ENCODE measurements at regions not wholly inside any gene's neighbourhood (a gene's known extent, or its start where the extent isn't known, plus 50 kb on each side); places are given as distances from the start of the nearest gene placed in this dataset.

DNA sequence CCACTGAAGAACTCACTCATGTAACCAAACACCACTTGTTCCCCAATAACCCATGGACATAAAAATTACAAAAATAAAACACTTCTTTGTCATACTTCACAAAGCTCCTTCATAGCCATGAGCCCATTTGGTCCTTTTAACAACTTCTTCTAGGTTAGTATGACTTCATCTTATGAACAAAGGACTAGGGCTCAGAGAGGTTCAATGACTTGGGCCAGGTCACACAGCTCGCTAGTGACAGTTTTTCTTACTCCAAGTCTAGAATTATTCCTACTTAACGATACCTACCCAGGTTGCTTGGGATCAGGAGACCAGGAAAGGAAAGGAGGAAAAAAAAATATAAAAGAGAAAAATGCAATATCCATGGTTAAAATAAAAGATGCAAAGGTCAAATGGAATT is 353.4 kb downstream of the SOX9 start:
- TF ChIP-seq EZH2 (IDR thresholded peaks at IDR 0.05) (no peak), FOXP2 (optimal IDR thresholded peaks at IDR 0.05; ENCODE audit: control extremely low read depth, extremely low read length, insufficient read depth) (no peak), POLR2AphosphoS5 (IDR thresholded peaks at IDR 0.05; ENCODE audit: borderline replicate concordance, low read depth, low read length) (no peak)
- Histone ChIP-seq H3K27ac (no peak overlapping the region), H3K4me3 (no peak overlapping the region), H3K9me3 (ENCODE audit: low read depth, low read length) (no peaks in the 10 kb centered on the region), H3K36me3 (ENCODE audit: insufficient read depth, low read length) (no peaks in the 10 kb centered on the region), H3K9ac (ENCODE audit: insufficient read length) (no peak overlapping the region)
- no peak for DNase-seq (ENCODE audit: low read depth, low spot score)

DNA sequence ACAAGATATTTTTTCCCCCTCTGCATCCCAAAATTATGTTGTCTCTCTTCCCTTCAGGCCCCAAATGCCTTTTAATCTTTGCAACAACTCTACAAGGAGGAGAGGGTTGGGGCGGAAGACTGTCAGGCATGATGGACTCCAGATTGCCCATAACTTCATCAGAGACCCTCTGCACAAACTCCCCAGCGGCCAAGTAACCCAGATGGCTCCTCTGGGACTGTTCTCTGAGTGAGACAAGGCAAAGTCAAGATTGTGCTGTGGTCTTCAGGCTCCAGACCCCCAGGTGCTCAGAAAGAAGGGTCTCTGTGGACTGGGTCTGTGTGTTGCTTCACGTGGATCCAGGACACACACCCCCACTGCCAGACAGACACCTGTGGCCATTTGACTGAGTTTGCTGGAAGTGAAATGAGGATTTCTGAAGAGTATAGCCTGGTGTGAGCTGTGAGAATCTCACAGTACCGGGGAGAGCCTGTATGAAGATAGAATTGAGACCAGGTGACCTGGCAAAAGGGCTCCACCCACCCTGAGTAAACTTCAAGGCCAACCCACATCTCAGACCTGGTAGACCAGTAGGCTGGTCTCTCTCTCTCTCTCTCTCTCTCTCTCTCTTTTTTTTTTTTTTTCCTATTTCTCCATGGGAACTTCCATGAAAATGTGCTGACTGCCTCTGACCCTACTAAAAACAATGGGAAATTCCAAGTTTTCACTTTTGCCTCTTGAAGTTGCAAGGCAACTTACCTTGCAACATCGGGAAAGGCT is 354.1 kb downstream of the SOX9 start:
- no peaks in the 10 kb centered on the region for H3K9me3 ChIP-seq (ENCODE audit: low read depth, low read length)
- DNase-seq (ENCODE audit: low read depth, low spot score) = no peak
- no peak overlapping the region for H3K4me3 ChIP-seq
- H3K27ac ChIP-seq = no peak overlapping the region
- TF ChIP-seq POLR2AphosphoS5 (IDR thresholded peaks at IDR 0.05; ENCODE audit: borderline replicate concordance, low read depth, low read length) = no peak
- TF ChIP-seq EZH2 (IDR thresholded peaks at IDR 0.05) = no peak
- TF ChIP-seq FOXP2 (optimal IDR thresholded peaks at IDR 0.05; ENCODE audit: control extremely low read depth, extremely low read length, insufficient read depth) = no peak
- no peaks in the 10 kb centered on the region for H3K36me3 ChIP-seq (ENCODE audit: insufficient read depth, low read length)
- no peak overlapping the region for H3K9ac ChIP-seq (ENCODE audit: insufficient read length)

GRCh38 chr17:72476134-72476533 is 355.3 kb downstream of the SOX9 start:
- TF ChIP-seq EZH2 (IDR thresholded peaks at IDR 0.05) (no peak), POLR2AphosphoS5 (IDR thresholded peaks at IDR 0.05; ENCODE audit: borderline replicate concordance, low read depth, low read length) (no peak), FOXP2 (optimal IDR thresholded peaks at IDR 0.05; ENCODE audit: control extremely low read depth, extremely low read length, insufficient read depth) (no peak)
- DNase-seq (ENCODE audit: low read depth, low spot score) = no peak
- Histone ChIP-seq H3K36me3 (ENCODE audit: insufficient read depth, low read length) (no peaks in the 10 kb centered on the region), H3K27ac (no peak overlapping the region), H3K9ac (ENCODE audit: insufficient read length) (no peak overlapping the region), H3K9me3 (ENCODE audit: low read depth, low read length) (no peaks in the 10 kb centered on the region), H3K4me3 (no peak overlapping the region)

DNA sequence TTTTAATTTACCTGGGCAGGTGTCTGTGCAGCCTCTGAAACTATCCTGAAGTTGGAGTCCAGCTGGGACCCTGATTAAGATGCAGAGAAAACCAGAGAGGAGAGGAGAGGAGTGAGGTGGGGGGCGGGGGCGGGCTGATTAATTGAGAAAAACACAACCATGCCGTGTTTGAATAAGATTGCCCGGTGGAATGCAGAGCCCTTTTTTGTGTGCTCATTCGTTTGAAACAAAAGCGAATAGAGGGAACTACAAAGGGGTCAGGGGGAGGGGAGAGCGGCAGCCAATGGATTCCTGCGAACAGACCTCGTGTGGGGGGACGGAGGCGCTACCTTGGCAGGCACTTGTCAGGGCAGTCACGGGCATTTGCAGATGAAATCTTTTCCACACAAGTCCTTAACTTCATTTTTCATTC is 355.8 kb downstream of the SOX9 start:
- no peaks in the 10 kb centered on the region for H3K36me3 ChIP-seq (ENCODE audit: insufficient read depth, low read length)
- no peak overlapping the region for H3K27ac ChIP-seq
- TF ChIP-seq EZH2 (IDR thresholded peaks at IDR 0.05) = no peak
- TF ChIP-seq FOXP2 (optimal IDR thresholded peaks at IDR 0.05; ENCODE audit: control extremely low read depth, extremely low read length, insufficient read depth) = no peak
- TF ChIP-seq POLR2AphosphoS5 (IDR thresholded peaks at IDR 0.05; ENCODE audit: borderline replicate concordance, low read depth, low read length) = no peak
- no peak for DNase-seq (ENCODE audit: low read depth, low spot score)
- H3K4me3 ChIP-seq = no peak overlapping the region
- no peak overlapping the region for H3K9ac ChIP-seq (ENCODE audit: insufficient read length)
- no peaks in the 10 kb centered on the region for H3K9me3 ChIP-seq (ENCODE audit: low read depth, low read length)

- no peaks in the 10 kb centered on the region for H3K36me3 ChIP-seq (ENCODE audit: insufficient read depth, low read length)
- DNase-seq (ENCODE audit: low read depth, low spot score) = no peak
- TF ChIP-seq POLR2AphosphoS5 (IDR thresholded peaks at IDR 0.05; ENCODE audit: borderline replicate concordance, low read depth, low read length) = no peak
- no peak for TF ChIP-seq FOXP2 (optimal IDR thresholded peaks at IDR 0.05; ENCODE audit: control extremely low read depth, extremely low read length, insufficient read depth)
- no peak for TF ChIP-seq EZH2 (IDR thresholded peaks at IDR 0.05)
- H3K9me3 ChIP-seq (ENCODE audit: low read depth, low read length) = no peaks in the 10 kb centered on the region
- H3K9ac ChIP-seq (ENCODE audit: insufficient read length) = no peak overlapping the region
- no peak overlapping the region for H3K4me3 ChIP-seq
- no peak overlapping the region for H3K27ac ChIP-seq
Observed at GRCh38 chr17:72477491-72477890, 356.7 kb downstream of the SOX9 start.

- Histone ChIP-seq H3K36me3 (ENCODE audit: insufficient read depth, low read length) (no peaks in the 10 kb centered on the region), H3K9ac (ENCODE audit: insufficient read length) (no peak overlapping the region), H3K27ac (no peak overlapping the region), H3K9me3 (ENCODE audit: low read depth, low read length) (no peaks in the 10 kb centered on the region), H3K4me3 (no peak overlapping the region)
- TF ChIP-seq POLR2AphosphoS5 (IDR thresholded peaks at IDR 0.05; ENCODE audit: borderline replicate concordance, low read depth, low read length) (no peak), EZH2 (IDR thresholded peaks at IDR 0.05) (no peak), FOXP2 (optimal IDR thresholded peaks at IDR 0.05; ENCODE audit: control extremely low read depth, extremely low read length, insufficient read depth) (no peak)
- DNase-seq (ENCODE audit: low read depth, low spot score) = no peak
Observed at GRCh38 chr17:72479113-72479512, 358.3 kb downstream of the SOX9 start.

DNA sequence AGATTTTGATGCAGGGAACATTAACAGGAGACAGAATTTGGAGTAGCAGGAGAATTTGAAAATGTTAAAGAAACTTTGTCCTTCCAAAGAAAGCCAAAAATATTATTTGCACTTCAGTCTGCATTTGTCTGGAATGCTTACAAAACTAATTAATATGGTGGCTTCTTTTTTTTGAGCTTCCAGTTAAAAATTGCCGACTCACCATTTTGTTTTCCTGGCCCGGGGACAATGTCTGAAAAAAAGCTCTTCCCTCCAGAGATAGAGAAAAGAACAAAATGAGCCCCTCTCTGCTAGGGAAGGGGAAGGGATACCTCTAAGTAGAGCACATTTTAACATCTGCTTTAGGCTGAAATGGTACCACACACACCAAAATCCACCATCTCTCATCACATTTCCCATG is 360.8 kb downstream of the SOX9 start:
- no peak for DNase-seq (ENCODE audit: low read depth, low spot score)
- Histone ChIP-seq H3K4me3 (no peak overlapping the region), H3K36me3 (ENCODE audit: insufficient read depth, low read length) (no peaks in the 10 kb centered on the region), H3K9me3 (ENCODE audit: low read depth, low read length) (no peaks in the 10 kb centered on the region), H3K27ac (no peak overlapping the region), H3K9ac (ENCODE audit: insufficient read length) (no peak overlapping the region)
- TF ChIP-seq FOXP2 (optimal IDR thresholded peaks at IDR 0.05; ENCODE audit: control extremely low read depth, extremely low read length, insufficient read depth) (no peak), EZH2 (IDR thresholded peaks at IDR 0.05) (no peak), POLR2AphosphoS5 (IDR thresholded peaks at IDR 0.05; ENCODE audit: borderline replicate concordance, low read depth, low read length) (no peak)

- TF ChIP-seq EZH2 (IDR thresholded peaks at IDR 0.05) (no peak), POLR2AphosphoS5 (IDR thresholded peaks at IDR 0.05; ENCODE audit: borderline replicate concordance, low read depth, low read length) (no peak), FOXP2 (optimal IDR thresholded peaks at IDR 0.05; ENCODE audit: control extremely low read depth, extremely low read length, insufficient read depth) (no peak)
- Histone ChIP-seq H3K9me3 (ENCODE audit: low read depth, low read length) (no peaks in the 10 kb centered on the region), H3K9ac (ENCODE audit: insufficient read length) (no peak overlapping the region), H3K4me3 (no peak overlapping the region), H3K27ac (no peak overlapping the region), H3K36me3 (ENCODE audit: insufficient read depth, low read length) (no peaks in the 10 kb centered on the region)
- no peak for DNase-seq (ENCODE audit: low read depth, low spot score)
Observed at GRCh38 chr17:72485596-72485995, 364.8 kb downstream of the SOX9 start.

GRCh38 chr17:72486806-72487205 is 366.0 kb downstream of the SOX9 start:
- Histone ChIP-seq H3K9me3 (ENCODE audit: low read depth, low read length) (no peaks in the 10 kb centered on the region), H3K27ac (no peak overlapping the region), H3K36me3 (ENCODE audit: insufficient read depth, low read length) (no peaks in the 10 kb centered on the region), H3K4me3 (no peak overlapping the region), H3K9ac (ENCODE audit: insufficient read length) (no peak overlapping the region)
- DNase-seq (ENCODE audit: low read depth, low spot score) = no peak
- no peak for TF ChIP-seq FOXP2 (optimal IDR thresholded peaks at IDR 0.05; ENCODE audit: control extremely low read depth, extremely low read length, insufficient read depth)
- no peak for TF ChIP-seq EZH2 (IDR thresholded peaks at IDR 0.05)
- TF ChIP-seq POLR2AphosphoS5 (IDR thresholded peaks at IDR 0.05; ENCODE audit: borderline replicate concordance, low read depth, low read length) = no peak

Measured in SK-N-MC (cell line).